ENCODE measurements at regions not wholly inside any gene's neighbourhood (a gene's known extent, or its start where the extent isn't known, plus 50 kb on each side); places are given as distances from the start of the nearest gene placed in this dataset.

- TF ChIP-seq CTCF (IDR thresholded peaks at IDR 0.05), result no peak
- TF ChIP-seq POLR2A (IDR thresholded peaks at IDR 0.05), result no peak
- TF ChIP-seq EP300 (IDR thresholded peaks at IDR 0.05), result no peak
- TF ChIP-seq POLR2AphosphoS5 (IDR thresholded peaks at IDR 0.05), result no peak
Observed at GRCh38 chr10:45183174-45183573, 132.2 kb downstream of the OR13A1 start.

Data from upper lobe of left lung (tissue), 4 donors.